ENCODE measurements at regions not wholly inside any gene's neighbourhood (a gene's known extent, or its start where the extent isn't known, plus 50 kb on each side); places are given as distances from the start of the nearest gene placed in this dataset.

DNA sequence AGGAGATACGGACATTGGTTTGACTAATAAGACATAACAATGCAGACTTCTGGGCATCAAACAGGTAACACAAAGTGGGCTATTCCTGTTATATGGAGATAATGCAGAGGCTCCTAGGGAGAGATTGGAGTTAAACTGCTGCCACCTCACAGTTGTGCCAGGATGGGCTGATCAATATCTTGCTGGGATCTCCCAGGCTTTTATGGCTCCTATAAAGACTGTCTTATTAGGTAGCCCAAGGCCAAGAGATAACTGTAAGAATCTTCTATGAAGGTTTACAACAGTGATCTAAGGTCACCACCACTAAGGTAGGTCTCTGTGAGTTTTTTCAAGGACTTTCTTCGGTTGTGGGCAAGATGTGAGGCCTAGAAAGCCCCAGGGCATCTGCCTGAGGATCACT is 345.8 kb downstream of the KLF5 start:
- H3K27me3 ChIP-seq, result no peaks in the 10 kb centered on the region
- peaks cover 0 to under 1% (median 0%) of the 10 kb centered on the region in 4 donors for H3K4me1 ChIP-seq
- H3K9me3 ChIP-seq, result no peaks in the 10 kb centered on the region
- no peak overlapping the region for H3K4me3 ChIP-seq
- TF ChIP-seq, protein P1, sequence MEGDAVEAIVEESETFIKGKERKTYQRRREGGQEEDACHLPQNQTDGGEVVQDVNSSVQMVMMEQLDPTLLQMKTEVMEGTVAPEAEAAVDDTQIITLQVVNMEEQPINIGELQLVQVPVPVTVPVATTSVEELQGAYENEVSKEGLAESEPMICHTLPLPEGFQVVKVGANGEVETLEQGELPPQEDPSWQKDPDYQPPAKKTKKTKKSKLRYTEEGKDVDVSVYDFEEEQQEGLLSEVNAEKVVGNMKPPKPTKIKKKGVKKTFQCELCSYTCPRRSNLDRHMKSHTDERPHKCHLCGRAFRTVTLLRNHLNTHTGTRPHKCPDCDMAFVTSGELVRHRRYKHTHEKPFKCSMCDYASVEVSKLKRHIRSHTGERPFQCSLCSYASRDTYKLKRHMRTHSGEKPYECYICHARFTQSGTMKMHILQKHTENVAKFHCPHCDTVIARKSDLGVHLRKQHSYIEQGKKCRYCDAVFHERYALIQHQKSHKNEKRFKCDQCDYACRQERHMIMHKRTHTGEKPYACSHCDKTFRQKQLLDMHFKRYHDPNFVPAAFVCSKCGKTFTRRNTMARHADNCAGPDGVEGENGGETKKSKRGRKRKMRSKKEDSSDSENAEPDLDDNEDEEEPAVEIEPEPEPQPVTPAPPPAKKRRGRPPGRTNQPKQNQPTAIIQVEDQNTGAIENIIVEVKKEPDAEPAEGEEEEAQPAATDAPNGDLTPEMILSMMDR (IDR thresholded peaks at IDR 0.05), result no peak
- no peak for DNase-seq
- H3K36me3 ChIP-seq, result no peaks in the 10 kb centered on the region
- H3K27ac ChIP-seq, result no peak overlapping the region
- intact Hi-C loops (cut with DNase I; ENCODE audit: low total_unique reads), result no loop called here

DNA sequence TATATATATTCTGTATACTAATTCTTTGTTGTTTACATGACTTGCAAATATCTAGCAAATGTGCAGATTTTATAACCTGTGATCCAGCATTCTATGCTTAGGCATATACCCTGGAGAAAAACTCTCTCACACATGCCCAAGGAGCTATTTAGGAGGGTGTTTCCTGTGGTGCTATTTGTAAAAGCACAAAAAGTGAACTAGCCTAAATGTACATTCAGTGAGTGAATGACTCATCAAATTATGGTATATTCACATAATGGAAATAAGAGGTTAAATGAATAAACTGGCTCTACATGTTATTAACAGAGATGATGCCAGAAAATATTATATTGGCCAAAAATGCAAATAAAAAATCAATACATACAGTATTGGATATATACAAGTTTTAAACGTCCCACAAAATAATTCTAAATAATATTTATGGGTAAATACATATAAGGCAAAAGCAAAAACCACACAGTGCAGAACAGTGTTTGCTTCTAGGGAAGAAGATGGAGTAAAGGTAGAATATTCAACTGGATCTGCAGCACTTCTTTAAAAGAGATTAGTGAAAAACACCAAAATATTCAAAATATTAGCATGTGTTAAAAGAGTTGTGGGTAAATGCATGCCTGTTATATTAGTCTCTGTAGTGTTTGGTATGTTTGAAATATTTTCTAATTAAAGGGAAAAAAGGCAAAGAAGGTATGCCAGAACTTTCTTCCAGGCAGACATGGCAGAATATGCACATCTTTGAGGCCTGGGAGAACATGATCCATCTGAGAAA is 344.7 kb downstream of the KLF5 start:
- Histone ChIP-seq H3K27me3 (no peaks in the 10 kb centered on the region), H3K9me3 (no peaks in the 10 kb centered on the region), H3K4me1 (peaks cover 0 to 3% (median 0%) of the 10 kb centered on the region in 4 donors), H3K4me3 (no peak overlapping the region), H3K36me3 (no peaks in the 10 kb centered on the region), H3K27ac (no peak overlapping the region)
- TF ChIP-seq, protein P1 (IDR thresholded peaks at IDR 0.05), result no peak
- intact Hi-C loops (cut with DNase I; ENCODE audit: low total_unique reads), result no loop called here
- no peak for DNase-seq

DNA sequence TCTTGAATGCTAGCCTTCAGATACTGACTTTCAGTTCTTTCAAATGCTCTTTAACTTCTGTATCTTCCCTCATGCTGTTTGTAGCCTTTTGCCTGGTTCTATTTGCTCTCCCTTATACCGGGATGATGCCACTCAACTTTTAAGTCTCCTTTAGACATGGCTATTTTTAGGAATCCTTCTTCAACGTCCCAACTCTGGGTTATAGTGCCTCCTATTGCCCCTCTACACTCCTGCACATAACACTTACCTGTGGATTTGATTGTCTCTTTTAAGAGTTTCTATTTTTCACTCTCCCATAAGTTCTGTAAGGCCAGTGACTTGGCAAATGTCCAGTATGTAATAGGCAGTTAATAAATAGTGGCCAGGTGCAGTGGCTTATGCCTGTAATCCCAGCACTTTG is 343.0 kb downstream of the KLF5 start:
- Histone ChIP-seq H3K4me3 (no peak overlapping the region), H3K27me3 (no peaks in the 10 kb centered on the region), H3K36me3 (no peaks in the 10 kb centered on the region), H3K27ac (no peak overlapping the region), H3K4me1 (peaks cover 0 to 3% (median 0%) of the 10 kb centered on the region in 4 donors), H3K9me3 (no peaks in the 10 kb centered on the region)
- TF ChIP-seq, protein P1 (IDR thresholded peaks at IDR 0.05), result no peak
- no peak for DNase-seq
- intact Hi-C loops (cut with DNase I; ENCODE audit: low total_unique reads), result no loop called here

DNA sequence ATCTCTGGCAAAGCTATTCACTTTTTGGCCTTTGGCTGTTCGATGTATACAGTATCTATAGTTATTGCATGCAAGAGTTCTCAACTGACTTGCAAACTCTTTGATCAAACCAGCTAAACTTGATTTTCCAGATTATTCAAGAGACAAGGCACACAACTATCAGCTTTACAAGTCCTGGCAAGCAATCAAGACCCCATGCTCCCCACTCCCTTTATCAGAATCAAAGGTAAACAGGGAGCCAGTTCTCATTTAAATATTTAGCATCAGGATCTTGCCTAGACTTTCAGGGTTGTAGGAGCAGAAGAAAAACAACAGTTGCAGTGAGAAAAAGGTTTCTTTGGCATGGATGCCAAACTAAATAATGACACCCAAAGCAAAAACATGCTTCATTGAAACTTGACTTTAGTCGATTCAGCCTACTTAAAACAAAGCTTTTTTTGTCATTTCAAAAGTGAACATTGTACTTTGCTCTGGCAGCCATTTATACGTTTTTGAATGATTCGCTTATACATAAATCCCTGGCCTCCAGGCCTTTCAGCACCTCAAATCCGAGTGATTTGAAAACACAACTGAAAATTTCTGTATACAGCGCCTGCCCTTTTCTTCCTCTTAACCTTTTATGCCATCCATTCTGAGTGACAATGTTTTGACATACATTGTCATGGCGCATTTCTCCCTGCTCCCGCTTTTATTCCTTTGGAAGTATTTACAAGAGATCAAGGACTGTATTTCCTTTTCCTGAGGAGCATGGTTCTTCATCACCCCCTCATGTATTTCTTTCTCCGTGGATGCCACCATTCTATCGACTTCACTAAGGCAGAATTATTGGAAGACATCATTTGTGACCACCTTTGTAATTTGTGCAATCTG is 340.8 kb downstream of the KLF5 start:
- H3K27me3 ChIP-seq, result no peaks in the 10 kb centered on the region
- no peak for DNase-seq
- intact Hi-C loops (cut with DNase I; ENCODE audit: low total_unique reads), result no loop called here
- no peak overlapping the region for H3K27ac ChIP-seq
- H3K36me3 ChIP-seq, result no peaks in the 10 kb centered on the region
- TF ChIP-seq, protein P1 (IDR thresholded peaks at IDR 0.05), result no peak
- H3K4me3 ChIP-seq, result no peak overlapping the region
- peaks cover 0 to 3% (median 0%) of the 10 kb centered on the region in 4 donors for H3K4me1 ChIP-seq
- no peaks in the 10 kb centered on the region for H3K9me3 ChIP-seq

DNA sequence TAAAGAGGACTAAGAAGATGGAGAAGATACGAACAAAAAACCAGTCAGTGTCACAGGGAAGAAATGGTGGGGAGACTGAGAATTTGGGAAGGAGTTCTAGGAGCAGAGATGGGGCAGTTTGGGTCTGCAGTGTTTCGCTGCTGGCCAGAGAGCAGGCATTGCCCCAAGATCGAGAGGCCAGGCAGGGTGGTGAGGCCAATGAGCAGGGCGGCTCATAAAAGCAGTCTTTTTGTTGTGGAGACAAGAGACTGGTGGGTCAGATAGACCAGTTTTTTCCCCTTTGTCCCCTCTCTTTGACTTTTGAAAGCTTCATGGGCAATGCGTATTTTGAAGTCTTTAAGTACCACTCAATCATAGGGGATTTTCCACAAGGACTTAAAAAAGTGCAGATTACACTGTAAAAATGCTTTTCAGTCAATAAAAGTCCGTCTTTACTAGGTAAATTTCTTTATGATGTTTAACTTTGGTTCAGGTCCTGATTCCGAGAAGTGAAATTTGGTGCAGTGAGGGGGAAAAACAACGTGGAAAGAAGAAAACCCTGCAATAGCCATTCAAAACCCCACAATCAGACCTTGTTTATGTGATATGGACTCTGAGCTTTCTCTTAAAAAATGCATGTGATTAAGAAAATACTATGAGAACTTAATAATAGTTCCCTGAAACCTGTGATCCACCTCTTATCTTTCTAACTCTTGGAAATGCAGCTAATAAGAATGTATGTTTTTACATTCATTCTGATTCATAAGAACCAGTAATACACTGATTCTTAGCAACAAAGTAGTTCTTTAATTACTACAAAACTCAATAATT is 338.9 kb downstream of the KLF5 start:
- intact Hi-C loops (cut with DNase I; ENCODE audit: low total_unique reads), result no loop called here
- Histone ChIP-seq H3K4me3 (no peak overlapping the region), H3K27ac (no peak overlapping the region), H3K36me3 (no peaks in the 10 kb centered on the region), H3K4me1 (peaks cover 0 to 3% (median 0%) of the 10 kb centered on the region in 4 donors), H3K27me3 (no peaks in the 10 kb centered on the region), H3K9me3 (no peaks in the 10 kb centered on the region)
- no peak for DNase-seq
- TF ChIP-seq, protein P1 (IDR thresholded peaks at IDR 0.05), result no peak

Data from tibial artery (tissue), 4 donors.